SK-N-MC (cell line): ENCODE measurements at regions not wholly inside any gene's neighbourhood (a gene's known extent, or its start where the extent isn't known, plus 50 kb on each side); places are given as distances from the start of the nearest gene placed in this dataset.
"Not testable (repeated sequence)": the region's sequence is repeated elsewhere in the genome, so short reads cannot be mapped to it uniquely, and the experiment has no call there.

Experiments
- EZH2 ChIP-seq: fragments of 200-600 bp; sonication (generic); IDR thresholded peaks from one replicate; pipeline ENCODE4 v1.6.1; 2017; ENCODE audit warnings: antibody characterized with exemption
- POLR2AphosphoS5 ChIP-seq: IDR thresholded peaks from 2 replicates; pipeline ENCODE4 v1.6.1; 2012; ENCODE audit warnings: mild to moderate bottlenecking, low read depth, low read length, borderline replicate concordance

- TF ChIP-seq POLR2AphosphoS5, EZH2: not testable (repeated sequence)
These were observed 242.7 kb upstream of the FOXF1 start for GRCh38 chr16:86267657-86268056.
